ENCODE measurements at regions not wholly inside any gene's neighbourhood (a gene's known extent, or its start where the extent isn't known, plus 50 kb on each side); places are given as distances from the start of the nearest gene placed in this dataset.

GRCh38 chr5:175796536-175797499 lies 74.6 kb upstream of the CPLX2 start:
- TF ChIP-seq CTCF (IDR thresholded peaks at IDR 0.05), result no peak
- TF ChIP-seq POLR2A (IDR thresholded peaks at IDR 0.05), result no peak

All from ovary (tissue), 3 donors.